HG02798 (cell line): ENCODE measurements at regions not wholly inside any gene's neighbourhood (a gene's known extent, or its start where the extent isn't known, plus 50 kb on each side); places are given as distances from the start of the nearest gene placed in this dataset.

Experiments
- ATAC-seq: cut with Tn5 transposase; IDR thresholded peaks from one replicate; pipeline ENCODE4 v1.9.1; 2021; ENCODE audit warnings: mild to moderate bottlenecking; ENCODE audit not compliant: unreplicated experiment, poor library complexity

- ATAC-seq: no peak
These were observed 322.0 kb upstream of the NT5C1B start for GRCh38 chr2:18911416-18911815.

- ATAC-seq: no peak
These were observed 321.5 kb upstream of the NT5C1B start for GRCh38 chr2:18910843-18911242.

DNA sequence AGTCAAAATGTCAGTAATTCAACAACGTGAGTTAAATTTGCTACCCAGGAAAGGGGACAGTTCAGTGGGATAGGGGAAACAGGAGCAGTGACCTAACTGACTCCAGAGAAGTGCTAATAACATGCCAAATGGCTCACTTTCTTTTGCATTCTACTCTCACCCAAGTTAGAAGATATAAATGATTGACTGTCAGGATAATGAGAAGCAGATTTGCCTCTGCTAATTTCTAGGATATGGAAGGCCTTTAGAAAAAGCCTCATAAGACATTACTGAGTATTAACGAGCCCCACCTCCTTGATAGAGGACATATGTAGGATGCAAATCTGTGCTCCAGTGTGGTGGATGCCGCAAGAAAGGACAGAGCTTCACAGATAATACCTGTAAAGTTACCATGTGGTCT, 318.6 kb upstream of the NT5C1B start:
- no peak for ATAC-seq

DNA sequence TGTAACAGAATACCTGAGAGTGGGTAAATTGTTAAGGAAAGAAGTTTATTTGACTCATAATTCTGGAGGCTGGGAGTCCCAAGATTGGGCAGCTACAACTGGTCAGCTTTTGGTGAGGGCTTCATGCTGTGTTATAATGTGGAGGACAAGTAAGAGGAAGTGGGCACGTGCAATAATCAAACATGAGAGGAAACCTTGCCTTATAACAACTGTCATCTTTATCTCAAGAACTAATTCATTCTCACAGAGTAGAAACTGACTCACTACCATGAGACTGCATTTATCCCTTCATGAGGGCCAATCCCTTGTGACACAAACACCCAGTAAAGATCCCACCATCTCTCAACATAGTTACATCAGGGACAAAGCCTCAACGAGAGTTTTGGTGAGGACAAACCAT, 318.1 kb upstream of the NT5C1B start:
- ATAC-seq: no peak

DNA sequence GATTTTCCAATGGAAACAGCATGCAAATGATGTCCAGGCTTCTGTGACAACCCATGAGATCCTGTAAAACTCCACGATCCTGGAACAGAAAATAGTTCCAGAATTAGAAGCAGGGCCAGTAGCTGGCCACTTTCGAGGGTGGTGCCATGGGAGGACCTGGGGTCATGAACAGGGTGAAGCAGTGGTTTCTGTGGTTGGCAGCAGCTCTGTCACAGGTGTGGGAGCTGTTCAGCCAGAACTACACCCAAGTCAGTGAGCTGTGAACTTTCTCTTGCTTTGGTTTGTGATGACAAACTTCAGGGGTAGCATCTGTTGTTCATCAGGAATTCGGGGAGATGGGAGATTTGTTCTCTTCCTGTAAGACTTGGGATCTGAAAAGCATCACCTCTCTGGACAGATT, 314.4 kb upstream of the NT5C1B start:
- peak; percentile 96 for ATAC-seq

DNA sequence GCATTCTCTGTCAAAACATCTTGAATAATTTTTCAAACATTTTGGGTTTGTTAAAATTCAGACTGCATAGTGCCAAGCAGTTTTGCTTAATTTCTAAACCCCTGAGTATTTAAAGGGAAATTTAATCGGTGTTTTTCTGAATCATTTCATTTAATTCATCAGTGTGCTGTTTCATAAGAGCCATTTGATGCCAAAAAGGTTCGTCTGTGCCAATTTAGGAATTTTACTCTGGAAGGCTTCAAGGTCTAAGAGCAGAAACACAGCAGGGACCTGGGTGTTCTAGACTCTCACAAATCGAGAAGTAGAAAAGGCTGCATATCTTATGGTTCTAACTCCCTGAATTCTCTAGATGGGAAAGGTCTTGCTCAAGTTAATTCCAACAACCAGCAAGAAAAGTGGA, 311.9 kb upstream of the NT5C1B start:
- no peak for ATAC-seq

GRCh38 chr2:18900691-18901141, 311.3 kb upstream of the NT5C1B start:
- no peak for ATAC-seq

GRCh38 chr2:18899725-18900124, 310.4 kb upstream of the NT5C1B start:
- ATAC-seq: no peak

DNA sequence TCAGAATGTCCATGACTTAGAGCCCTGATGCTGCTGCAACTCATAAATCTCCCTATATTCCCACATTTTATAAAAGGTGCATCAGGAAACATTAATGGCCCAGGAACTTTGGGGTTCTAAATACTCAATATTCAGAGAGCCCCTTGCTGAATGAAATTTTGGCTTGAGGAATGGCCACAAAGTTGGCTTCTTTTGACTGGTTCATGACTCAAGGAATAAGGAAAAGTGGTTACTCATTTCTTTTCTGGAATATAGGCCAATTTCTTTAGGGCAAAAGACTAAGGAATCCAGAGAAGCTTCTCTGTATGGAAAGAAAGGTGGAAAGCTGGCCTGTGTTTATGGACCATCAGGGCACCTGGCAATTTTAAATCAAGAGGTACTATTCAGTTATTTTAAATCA, 308.9 kb upstream of the NT5C1B start:
- ATAC-seq: no peak

DNA sequence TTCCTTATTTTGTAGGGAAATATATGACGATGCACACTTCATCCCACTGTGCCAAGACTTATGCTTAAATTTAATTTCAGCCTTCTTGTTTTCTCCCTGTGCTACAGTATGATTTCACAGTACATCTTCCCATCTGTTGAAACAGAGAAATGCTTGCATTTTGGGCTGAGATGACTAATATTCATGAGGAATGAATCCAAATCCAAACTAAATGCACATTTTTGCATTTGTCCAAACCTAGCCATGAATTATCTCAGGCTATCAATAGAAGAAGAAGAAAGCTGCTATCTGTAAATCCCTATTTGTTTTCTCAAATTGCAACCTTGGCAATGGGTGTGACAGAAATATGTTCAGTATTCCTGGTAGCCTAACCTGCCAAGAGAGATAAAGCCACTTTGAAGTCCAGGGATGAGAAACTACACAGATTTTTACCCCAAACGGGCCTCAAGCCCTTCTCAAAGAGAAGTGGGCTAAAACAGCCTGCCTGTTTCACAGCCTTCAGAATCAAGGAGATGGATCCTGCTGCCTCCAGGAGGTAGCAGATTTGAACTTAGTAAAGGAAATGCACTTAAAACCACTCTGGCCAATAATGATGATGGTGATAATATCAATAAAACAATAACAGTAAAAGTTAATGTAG, 306.9 kb upstream of the NT5C1B start:
- no peak for ATAC-seq

DNA sequence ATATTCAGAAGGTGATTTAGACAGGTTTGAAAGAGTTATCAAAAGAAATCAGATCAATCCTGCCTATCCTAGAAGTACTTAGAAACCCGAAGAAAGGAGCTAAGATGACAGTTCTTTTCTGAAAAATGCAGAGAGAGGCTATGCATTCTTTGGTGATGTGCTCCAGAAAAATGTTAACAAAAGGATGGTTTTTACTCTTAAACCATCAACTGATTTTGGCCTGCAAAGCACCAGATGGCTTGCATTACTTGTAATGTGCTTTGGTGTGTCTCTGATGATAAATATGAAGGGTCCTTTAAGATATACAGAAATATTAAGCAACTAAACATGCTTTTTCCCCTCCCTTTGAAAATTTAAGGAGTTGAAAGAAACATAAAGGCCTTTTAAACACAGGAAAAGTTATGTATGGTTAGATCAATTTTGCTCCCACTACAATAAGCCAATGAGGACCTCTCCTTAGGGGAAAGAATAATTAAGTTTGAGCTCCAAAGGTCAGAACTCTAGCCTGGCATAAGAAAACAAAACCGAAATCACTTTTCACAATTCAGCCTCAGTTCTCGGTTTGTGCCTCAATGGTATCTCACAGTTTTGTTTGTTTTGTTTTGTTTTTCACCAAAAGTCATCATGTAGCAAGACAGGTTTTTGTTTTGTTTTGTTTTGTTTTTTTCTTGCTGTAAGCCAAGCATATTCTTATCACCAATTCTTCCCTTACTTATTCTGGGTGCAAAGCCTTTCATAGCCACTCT, 302.4 kb upstream of the NT5C1B start:
- ATAC-seq: no peak

DNA sequence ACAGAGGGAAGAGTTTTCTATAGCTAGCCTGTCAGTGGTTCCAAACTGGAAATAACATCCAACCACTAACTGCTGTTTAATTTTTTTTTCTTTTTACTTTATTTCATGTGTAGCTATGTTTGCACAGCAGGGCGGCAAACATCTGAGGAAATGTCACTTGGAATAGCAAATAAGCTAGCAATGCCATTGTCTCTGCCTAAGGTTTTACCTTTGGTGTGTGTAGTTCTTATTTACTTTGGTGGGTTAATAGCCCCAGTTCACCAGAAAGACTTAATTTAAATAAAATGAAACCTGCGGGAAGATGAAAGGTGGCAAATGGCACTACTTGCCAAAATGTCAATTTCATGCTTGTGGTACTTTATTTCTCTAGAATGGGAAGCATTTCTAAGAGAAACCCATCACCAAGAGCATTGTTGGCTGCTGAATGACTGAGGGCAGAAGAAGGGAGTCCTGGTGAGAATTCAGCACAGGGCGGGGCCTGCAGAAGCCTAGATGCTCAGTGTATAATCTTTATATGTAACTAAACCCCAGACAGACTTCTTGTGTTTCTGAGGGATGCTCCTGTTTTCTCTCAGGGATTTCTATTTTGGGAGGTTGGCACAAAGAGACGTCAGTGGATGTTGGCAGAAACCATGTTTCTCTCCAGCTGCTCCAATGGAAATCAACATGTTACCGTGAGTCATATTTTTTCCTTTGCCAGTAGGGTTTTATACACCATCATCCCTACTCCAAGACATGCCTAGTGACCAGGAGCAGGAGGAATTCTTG, 300.4 kb upstream of the NT5C1B start:
- ATAC-seq: no peak

- ATAC-seq: no peak
These were observed 296.1 kb upstream of the NT5C1B start for GRCh38 chr2:18885457-18885856.

- no peak for ATAC-seq
These were observed 294.5 kb upstream of the NT5C1B start for GRCh38 chr2:18883616-18884456.

- no peak for ATAC-seq
These were observed 282.1 kb upstream of the NT5C1B start for GRCh38 chr2:18871430-18871829.

DNA sequence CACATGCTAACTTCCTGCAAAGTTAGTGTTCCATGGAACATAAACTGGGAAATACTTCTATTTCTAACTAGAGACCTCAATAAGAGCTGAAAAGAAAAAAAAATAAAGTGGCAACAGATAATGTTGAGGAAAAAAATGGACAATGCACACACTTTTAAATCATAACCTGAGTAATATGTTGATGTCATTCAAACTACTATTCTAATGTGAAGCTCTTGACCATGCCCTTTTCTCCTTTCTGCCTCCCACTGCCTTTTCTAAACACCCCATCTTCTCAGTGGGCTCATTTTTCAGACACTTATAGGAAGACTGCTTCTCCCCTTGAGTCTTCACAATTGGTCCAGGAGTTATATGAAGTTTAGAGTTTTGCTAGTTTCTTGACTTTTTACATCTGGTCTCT, 280.9 kb upstream of the NT5C1B start:
- no peak for ATAC-seq

DNA sequence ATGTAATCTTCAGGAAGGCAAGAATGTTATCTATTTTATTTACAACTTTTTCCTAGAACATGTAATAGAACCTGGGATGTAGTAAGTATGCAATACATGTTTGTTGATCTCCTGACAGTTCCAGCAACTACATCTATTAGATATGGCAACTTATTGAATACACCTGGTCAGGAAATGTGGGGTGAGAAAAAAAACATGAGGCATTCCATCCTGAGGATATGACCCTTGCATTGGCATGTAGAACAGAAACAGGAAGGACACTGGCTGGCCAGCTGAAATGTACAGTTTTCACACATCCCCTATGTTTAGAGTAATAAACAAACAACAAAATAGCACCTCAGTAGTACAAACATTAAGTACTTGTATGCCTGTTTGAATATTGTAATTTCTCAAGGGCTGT, 272.6 kb upstream of the NT5C1B start:
- no peak for ATAC-seq

- ATAC-seq: no peak
These were observed 270.8 kb upstream of the NT5C1B start for GRCh38 chr2:18860179-18860578.

DNA sequence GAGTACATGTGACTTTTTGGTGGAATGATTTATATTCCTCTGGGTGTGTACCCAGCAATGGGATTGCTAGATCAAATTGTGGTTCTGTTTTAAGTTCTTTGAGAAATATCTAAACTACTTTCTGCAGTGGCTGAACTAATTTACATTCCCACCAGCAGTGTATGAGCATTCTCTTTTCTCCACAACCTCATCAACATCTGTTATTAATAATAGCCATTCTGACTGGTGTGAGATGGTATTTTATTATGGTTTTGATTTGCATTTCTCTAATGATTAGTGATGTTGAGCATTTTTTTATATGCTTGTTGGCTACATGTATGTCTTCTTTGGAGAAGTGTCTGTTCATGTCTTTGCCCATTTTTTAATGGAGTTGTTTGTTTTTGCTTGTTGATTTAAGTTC, 267.4 kb upstream of the NT5C1B start:
- ATAC-seq: no peak

GRCh38 chr2:18855027-18855426, 265.7 kb upstream of the NT5C1B start:
- no peak for ATAC-seq
